Limb (tissue), 2 donors: ENCODE measurements at regions not wholly inside any gene's neighbourhood (a gene's known extent, or its start where the extent isn't known, plus 50 kb on each side); places are given as distances from the start of the nearest gene placed in this dataset.
"Not testable (repeated sequence)": the region's sequence is repeated elsewhere in the genome, so short reads cannot be mapped to it uniquely, and the experiment has no call there.

Experiments used
- DNase-seq, 2 donors: peaks; one replicate each; pipeline ENCODE4 v3.0.0-alpha.2; 2016; ENCODE audit errors: extremely low spot score in 2 of 2

GRCh38 chrX:123788193-123788592 lies 55.3 kb upstream of the THOC2 start:
- DNase-seq = not testable (repeated sequence)

- no peak for DNase-seq
These were observed 55.9 kb upstream of the THOC2 start for GRCh38 chrX:123788744-123789143.

GRCh38 chrX:123797543-123798447 lies 62.1 kb upstream of the XIAP start:
- no peak for DNase-seq

GRCh38 chrX:123798706-123799430 lies 61.0 kb upstream of the XIAP start:
- DNase-seq = not testable (repeated sequence)

GRCh38 chrX:123801901-123802300 lies 58.0 kb upstream of the XIAP start:
- DNase-seq = no peak

GRCh38 chrX:123803331-123803983 lies 56.4 kb upstream of the XIAP start:
- DNase-seq = peak in 1 of 2 donors; percentile 1

- DNase-seq = not testable (repeated sequence)
These were observed 55.9 kb upstream of the XIAP start for GRCh38 chrX:123803984-123804365.

- DNase-seq = no peak
These were observed 51.9 kb upstream of the XIAP start for GRCh38 chrX:123807835-123808416.

GRCh38 chrX:123809854-123810375 lies 49.9 kb upstream of the XIAP start:
- no peak for DNase-seq
